ENCODE measurements at regions not wholly inside any gene's neighbourhood (a gene's known extent, or its start where the extent isn't known, plus 50 kb on each side); places are given as distances from the start of the nearest gene placed in this dataset.

- no peak overlapping the region for H3K27ac Mint-ChIP-seq
- no peak overlapping the region for H3K4me3 Mint-ChIP-seq
- DNase-seq (no peak), ATAC-seq (ENCODE audit: low read depth) (no peak)
- Histone ChIP-seq H3K4me3 (ENCODE audit: control extremely low read depth in 1 of 5, extremely low read depth in 1 of 5, insufficient read depth in 1 of 5, low read depth in 2 of 5, low read length in 4 of 5) (no peak overlapping the region), H3K4me1 (ENCODE audit: control insufficient read depth in 2 of 2, insufficient read depth in 2 of 2, low read length in 2 of 2) (no peaks in the 10 kb centered on the region), H3K4me2 (replicated peaks; ENCODE audit: low read depth, low read length, poor library complexity, severe bottlenecking) (no peak overlapping the region), H3K27ac (ENCODE audit: low read length in 2 of 2) (no peak overlapping the region), H3K9me3 (ENCODE audit: control extremely low read depth in 1 of 3, control insufficient read depth in 2 of 3, insufficient read depth in 1 of 3, low read length in 2 of 3) (no peaks in the 10 kb centered on the region), H3K79me2 (ENCODE audit: control insufficient read depth, insufficient read depth, low read length) (no peaks in the 10 kb centered on the region), H4K20me1 (ENCODE audit: control insufficient read depth, insufficient read depth, low read length, poor library complexity, severe bottlenecking) (no peaks in the 10 kb centered on the region), H3K9ac (ENCODE audit: low read length) (no peak overlapping the region), H3K27me3 (replicated peaks in 1 of 4; ENCODE audit: control extremely low read depth in 1 of 4, control insufficient read depth in 3 of 4, insufficient read depth in 4 of 4, low read length in 3 of 4) (no peaks in the 10 kb centered on the region), H2AFZ (ENCODE audit: insufficient read depth, low read depth, low read length, poor library complexity, severe bottlenecking) (no peak overlapping the region), H3K36me3 (replicated peaks in 1 of 2; ENCODE audit: control extremely low read depth in 1 of 2, control insufficient read depth in 1 of 2, extremely low read depth in 1 of 2, insufficient read depth in 2 of 2, low read length in 1 of 2) (no peaks in the 10 kb centered on the region)
- peaks cover 3% of the 10 kb centered on the region for H3K9me3 Mint-ChIP-seq (ENCODE audit: insufficient read depth)
- H3K4me1 Mint-ChIP-seq: no peaks in the 10 kb centered on the region
- intact Hi-C loops (cut with micrococcal nuclease): no loop called here
- no peak for TF ChIP-seq EZH2 (IDR thresholded peaks at IDR 0.05; ENCODE audit: borderline replicate concordance, insufficient read depth, low read depth, low read length, poor library complexity, severe bottlenecking)
- no peak for TF ChIP-seq CTCF (IDR thresholded peaks at IDR 0.05)
- ChIA-PET CTCF (no interaction called here), POLR2A (no interaction called here)
- no peaks in the 10 kb centered on the region for H3K27me3 Mint-ChIP-seq
These were observed 1037.1 kb downstream of the STPG2 start for GRCh38 chr4:97106161-97106560.

- Mint-ChIP-seq H3K27me3 (no peaks in the 10 kb centered on the region), H3K4me3 (no peak overlapping the region), H3K9me3 (ENCODE audit: insufficient read depth) (no peaks in the 10 kb centered on the region), H3K4me1 (no peaks in the 10 kb centered on the region), H3K27ac (no peak overlapping the region)
- H3K27me3 ChIP-seq (replicated peaks in 1 of 4; ENCODE audit: control extremely low read depth in 1 of 4, control insufficient read depth in 3 of 4, insufficient read depth in 4 of 4, low read length in 3 of 4): no peaks in the 10 kb centered on the region
- no peak overlapping the region for H3K27ac ChIP-seq (ENCODE audit: low read length in 2 of 2)
- no peak overlapping the region for H3K9ac ChIP-seq (ENCODE audit: low read length)
- no peak overlapping the region for H3K4me3 ChIP-seq (ENCODE audit: control extremely low read depth in 1 of 5, extremely low read depth in 1 of 5, insufficient read depth in 1 of 5, low read depth in 2 of 5, low read length in 4 of 5)
- H4K20me1 ChIP-seq (ENCODE audit: control insufficient read depth, insufficient read depth, low read length, poor library complexity, severe bottlenecking): no peaks in the 10 kb centered on the region
- no CpG with 5 or more reads among the region's 1 CpG for WGBS (ENCODE audit: insufficient coverage)
- no peaks in the 10 kb centered on the region for H3K36me3 ChIP-seq (replicated peaks in 1 of 2; ENCODE audit: control extremely low read depth in 1 of 2, control insufficient read depth in 1 of 2, extremely low read depth in 1 of 2, insufficient read depth in 2 of 2, low read length in 1 of 2)
- H3K9me3 ChIP-seq (ENCODE audit: control extremely low read depth in 1 of 3, control insufficient read depth in 2 of 3, insufficient read depth in 1 of 3, low read length in 2 of 3): no peaks in the 10 kb centered on the region
- DNase-seq (no peak), ATAC-seq (ENCODE audit: low read depth) (no peak)
- H3K79me2 ChIP-seq (ENCODE audit: control insufficient read depth, insufficient read depth, low read length): no peaks in the 10 kb centered on the region
- no peak for TF ChIP-seq CTCF (IDR thresholded peaks at IDR 0.05)
- no peak for TF ChIP-seq EZH2 (IDR thresholded peaks at IDR 0.05; ENCODE audit: borderline replicate concordance, insufficient read depth, low read depth, low read length, poor library complexity, severe bottlenecking)
- H3K4me2 ChIP-seq (replicated peaks; ENCODE audit: low read depth, low read length, poor library complexity, severe bottlenecking): no peak overlapping the region
- H2AFZ ChIP-seq (ENCODE audit: insufficient read depth, low read depth, low read length, poor library complexity, severe bottlenecking): no peak overlapping the region
- no peaks in the 10 kb centered on the region for H3K4me1 ChIP-seq (ENCODE audit: control insufficient read depth in 2 of 2, insufficient read depth in 2 of 2, low read length in 2 of 2)
- POLR2A ChIA-PET: no interaction called here
- intact Hi-C loops (cut with micrococcal nuclease): no loop called here
- CTCF ChIA-PET: no interaction called here
These were observed 1032.8 kb downstream of the STPG2 start for GRCh38 chr4:97110506-97110905.
